M059J (cell line): ENCODE measurements at regions not wholly inside any gene's neighbourhood (a gene's known extent, or its start where the extent isn't known, plus 50 kb on each side); places are given as distances from the start of the nearest gene placed in this dataset.

ENCODE experiments used
- DNase-seq: peaks from one replicate; pipeline ENCODE4 v3.0.0-alpha.2; 2012; ENCODE audit warnings: low read depth

- no peak for DNase-seq
Observed at GRCh38 chr1:209446356-209446755, 137.2 kb upstream of the CAMK1G start.

- DNase-seq = peak; percentile 17
Observed at GRCh38 chr1:209454340-209454994, 129.0 kb upstream of the CAMK1G start.

- peak; percentile 60 for DNase-seq
Observed at GRCh38 chr1:209455145-209455544, 128.4 kb upstream of the CAMK1G start.

- no peak for DNase-seq
Observed at GRCh38 chr1:209455661-209456358, 127.7 kb upstream of the CAMK1G start.

GRCh38 chr1:209456878-209457277, 126.6 kb upstream of the CAMK1G start:
- peak; percentile 72 for DNase-seq

DNA sequence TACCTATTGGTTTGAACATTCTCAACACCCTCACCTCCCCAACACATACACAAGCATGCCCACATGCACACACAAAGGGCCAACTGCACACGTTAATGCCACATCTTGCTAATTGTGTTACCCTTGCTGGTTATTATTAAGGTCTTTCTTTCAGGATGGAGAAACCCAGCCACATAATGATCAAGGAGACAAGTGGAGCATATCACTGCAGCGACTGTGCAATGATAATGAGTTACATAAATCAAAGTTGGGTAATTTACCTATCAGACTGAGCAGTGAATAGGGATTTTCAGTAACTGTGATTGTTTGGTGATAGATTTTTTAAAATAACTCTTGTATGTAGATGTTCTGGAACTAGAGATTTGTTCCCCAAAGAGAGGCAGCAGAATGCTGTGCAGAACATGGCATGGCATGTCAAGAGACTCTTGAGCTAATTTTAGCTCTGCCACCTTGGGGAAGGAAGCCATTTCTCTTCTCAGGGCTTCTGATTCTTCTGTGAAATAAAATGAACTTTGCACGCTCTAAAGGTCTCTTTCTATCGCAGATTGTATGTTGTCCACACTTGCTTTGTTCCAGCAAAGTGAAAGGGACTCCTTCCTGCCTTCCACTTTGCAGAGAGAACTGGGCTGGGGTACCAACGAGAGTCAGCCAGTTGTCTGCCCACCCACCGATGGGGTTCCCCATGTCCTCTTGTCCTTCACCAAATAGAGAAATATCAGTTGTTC, 126.0 kb upstream of the CAMK1G start:
- no peak for DNase-seq

GRCh38 chr1:209458921-209459320, 124.6 kb upstream of the CAMK1G start:
- DNase-seq = no peak

DNA sequence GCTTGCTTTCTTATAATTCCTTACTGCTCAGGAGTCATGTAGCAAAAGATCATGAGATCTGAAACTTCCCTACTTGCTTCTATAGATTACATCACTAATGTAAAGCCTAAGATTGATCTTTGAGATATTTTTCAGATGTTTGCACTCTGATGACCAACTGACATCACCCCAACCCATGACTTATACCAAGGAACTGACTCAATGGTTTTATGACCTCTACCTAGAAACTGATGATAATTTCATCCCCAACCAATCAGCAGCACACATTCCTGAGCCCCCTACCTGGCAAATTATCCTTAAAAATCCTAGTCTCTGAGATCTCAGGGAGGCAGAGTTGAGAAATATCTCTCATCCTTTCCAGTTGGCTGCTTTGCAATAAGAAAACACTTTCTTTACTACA, 122.3 kb upstream of the CAMK1G start:
- no peak for DNase-seq

GRCh38 chr1:209462433-209462832, 121.1 kb upstream of the CAMK1G start:
- no peak for DNase-seq

DNA sequence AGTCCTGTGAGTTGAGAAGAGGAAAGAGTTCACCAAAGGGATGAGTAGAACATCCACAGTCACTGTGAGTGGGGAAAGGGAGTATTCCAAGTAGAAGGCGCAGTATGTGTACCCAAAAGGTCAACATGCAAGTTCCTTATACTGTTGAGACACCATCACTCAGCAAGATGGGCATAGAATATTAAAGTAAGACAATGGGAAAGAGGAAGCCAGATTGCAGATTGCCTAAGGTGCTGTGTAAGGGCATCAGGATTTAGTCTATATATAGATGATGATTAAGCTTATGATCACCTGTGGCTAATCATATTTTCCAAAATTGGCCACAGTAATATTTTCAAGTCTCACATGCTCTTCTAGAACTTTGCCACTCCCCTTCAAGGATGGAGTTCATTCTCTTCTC, 120.1 kb upstream of the CAMK1G start:
- DNase-seq = no peak

- DNase-seq = no peak
Observed at GRCh38 chr1:209473025-209473424, 110.5 kb upstream of the CAMK1G start.

GRCh38 chr1:209480345-209480744, 103.2 kb upstream of the CAMK1G start:
- DNase-seq = no peak

DNA sequence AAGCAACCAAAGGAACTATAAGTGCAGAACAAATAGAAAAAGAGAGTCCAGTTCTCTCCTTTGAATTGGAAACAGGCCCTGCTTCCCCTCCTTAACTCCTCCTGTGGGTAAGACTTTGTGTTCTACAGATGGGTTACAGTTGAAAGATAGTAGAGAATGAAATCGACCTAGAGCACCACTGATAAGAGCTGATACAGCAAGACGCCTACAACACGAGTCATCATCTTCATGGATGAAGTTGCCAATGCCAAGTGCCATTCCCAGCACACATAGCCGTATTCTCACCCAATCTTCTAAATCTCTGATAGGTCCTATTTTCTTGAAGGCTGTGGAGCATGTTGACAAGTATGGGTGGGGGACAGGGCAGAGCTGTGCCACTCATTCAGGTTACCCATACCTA, 99.8 kb upstream of the CAMK1G start:
- peak; percentile 34 for DNase-seq

GRCh38 chr1:209484429-209484828, 99.1 kb upstream of the CAMK1G start:
- DNase-seq = no peak

DNA sequence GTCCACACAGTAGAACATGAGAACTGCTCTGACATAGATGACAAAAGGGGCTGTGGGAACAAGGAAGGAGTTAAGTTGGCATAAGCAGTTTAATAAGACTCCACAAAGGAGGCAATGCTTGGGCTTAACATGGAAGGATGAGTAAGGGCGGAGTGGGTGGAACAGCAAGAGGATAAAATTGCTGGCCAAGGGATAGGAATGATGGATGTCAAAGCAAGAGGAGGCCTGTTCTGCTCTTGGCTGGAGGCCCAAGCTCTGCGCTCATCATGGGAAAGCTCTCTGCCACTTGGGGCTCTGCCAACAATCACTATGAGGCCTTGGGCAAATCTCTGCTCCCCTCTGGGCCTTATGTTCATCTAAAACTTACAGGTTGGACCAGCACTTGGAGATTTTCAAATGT, 98.3 kb upstream of the CAMK1G start:
- peak; percentile 84 for DNase-seq

DNA sequence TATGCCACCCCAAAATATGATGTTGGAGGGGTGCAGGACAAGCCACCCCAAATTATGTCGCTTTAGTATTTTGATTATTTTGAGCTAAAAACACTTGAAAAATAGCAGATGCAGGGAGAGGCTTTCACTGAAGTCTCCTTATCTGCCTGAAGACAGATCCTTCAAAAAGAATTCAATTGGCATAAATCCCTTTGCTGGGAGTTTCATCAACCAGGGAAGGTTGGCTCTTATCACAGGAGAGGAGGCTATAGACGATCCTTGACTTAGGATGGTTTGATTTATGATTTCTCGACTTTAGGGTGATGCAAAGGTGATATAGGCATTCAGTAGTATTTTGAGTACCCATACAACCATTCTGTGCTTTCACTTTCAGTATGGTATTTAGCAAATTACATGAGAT, 97.8 kb upstream of the CAMK1G start:
- no peak for DNase-seq

- peak; percentile 86 for DNase-seq
Observed at GRCh38 chr1:209486861-209487593, 96.5 kb upstream of the CAMK1G start.

- peak; percentile 40 for DNase-seq
Observed at GRCh38 chr1:209490013-209490412, 93.5 kb upstream of the CAMK1G start.

DNA sequence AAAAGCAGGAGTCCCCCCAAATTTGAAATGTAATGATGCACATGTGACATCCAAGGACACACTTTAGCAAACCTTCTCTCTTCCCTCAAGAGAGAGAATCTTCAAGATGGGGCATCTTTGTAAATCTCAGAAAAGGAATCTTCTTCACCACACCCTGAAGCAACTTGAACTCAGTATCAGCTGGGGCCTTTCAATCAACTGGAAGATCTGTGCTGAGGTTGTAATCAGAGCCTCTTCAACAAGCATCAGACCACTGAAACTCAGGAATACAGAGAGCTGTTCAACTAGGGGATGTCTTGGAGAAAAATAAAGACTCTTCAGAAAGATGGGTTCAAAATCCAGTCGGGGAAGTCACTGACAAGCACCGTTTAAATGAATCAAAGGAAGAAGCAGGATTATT, 92.5 kb upstream of the CAMK1G start:
- DNase-seq = no peak

GRCh38 chr1:209491496-209491895, 92.0 kb upstream of the CAMK1G start:
- no peak for DNase-seq

- DNase-seq = no peak
Observed at GRCh38 chr1:209491897-209492296, 91.6 kb upstream of the CAMK1G start.

GRCh38 chr1:209493559-209493958, 90.0 kb upstream of the CAMK1G start:
- DNase-seq = peak; percentile 44
